HG03060 (cell line): ENCODE measurements at regions not wholly inside any gene's neighbourhood (a gene's known extent, or its start where the extent isn't known, plus 50 kb on each side); places are given as distances from the start of the nearest gene placed in this dataset.
"Not testable (repeated sequence)": the region's sequence is repeated elsewhere in the genome, so short reads cannot be mapped to it uniquely, and the experiment has no call there.

Experiments used
- ATAC-seq: cut with Tn5 transposase; IDR thresholded peaks from one replicate; pipeline ENCODE4 v1.9.1; 2021; ENCODE audit warnings: low read depth, moderate number of reproducible peaks; ENCODE audit not compliant: unreplicated experiment

DNA sequence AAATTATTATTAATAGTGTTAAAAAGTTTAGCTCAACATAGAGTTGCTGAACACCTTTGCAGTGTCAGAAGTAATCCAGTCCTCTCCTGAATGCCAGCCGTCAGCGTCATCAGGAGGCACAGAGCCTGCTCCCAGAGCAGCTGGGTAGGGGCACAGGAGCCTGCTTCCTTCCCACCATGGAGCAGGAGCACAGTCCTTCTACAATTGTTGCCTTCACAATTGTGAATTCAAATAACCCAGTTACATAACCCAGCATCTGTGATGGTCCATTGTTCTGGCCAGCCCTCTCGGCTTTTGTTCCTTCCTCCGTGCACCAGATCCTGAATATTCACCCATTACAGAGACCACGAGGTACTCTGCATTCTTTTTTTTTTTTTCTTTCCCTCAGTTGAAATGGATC lies 393.9 kb upstream of the MAF start:
- no peak for ATAC-seq

DNA sequence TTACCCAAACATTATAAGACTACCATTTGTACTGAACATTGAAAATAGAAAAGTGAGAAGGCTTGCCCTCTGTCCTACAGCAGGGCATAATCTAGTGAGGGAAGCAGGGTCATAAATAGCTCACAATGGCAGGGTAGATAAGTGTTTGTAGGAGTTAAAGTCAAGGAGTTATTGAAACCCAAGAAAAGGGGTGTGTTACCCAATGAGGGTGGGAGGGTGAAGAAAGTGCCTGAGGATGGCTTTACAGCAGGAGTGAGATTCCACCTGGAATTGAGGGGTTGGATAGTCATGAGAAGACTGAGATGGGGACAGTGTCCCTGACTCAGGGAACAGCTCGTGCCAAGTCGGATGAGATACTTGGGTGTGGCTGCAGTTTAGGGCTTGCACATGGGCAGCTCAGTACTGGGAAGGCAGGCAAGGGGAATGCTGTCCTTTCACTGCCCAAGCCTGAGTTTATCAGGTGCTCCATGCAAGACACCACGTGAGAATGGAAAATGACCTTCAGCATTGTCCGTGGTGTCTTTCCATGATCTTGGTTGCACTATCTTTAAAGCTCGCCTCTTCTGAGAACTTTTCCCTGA lies 393.2 kb upstream of the MAF start:
- ATAC-seq, result no peak

DNA sequence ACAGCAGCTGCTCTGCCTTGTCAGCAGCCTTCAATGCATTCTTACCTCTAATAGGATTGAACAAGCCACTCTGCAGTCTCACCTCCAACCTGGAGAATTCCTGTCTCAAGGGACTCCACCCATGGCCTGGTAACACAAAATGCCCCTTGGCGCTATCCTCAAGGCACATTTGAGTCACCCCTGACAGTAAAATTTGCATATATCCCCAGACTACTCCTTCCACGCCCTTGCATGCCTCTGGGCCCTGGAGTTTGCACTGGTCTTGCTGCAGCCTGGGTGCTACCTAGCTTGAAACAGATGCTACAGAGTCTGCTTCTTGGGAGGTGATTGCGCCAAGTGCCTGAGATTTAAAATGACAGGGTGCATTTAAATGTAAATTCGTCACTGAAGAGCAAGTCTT lies 391.4 kb upstream of the MAF start:
- ATAC-seq, result no peak

DNA sequence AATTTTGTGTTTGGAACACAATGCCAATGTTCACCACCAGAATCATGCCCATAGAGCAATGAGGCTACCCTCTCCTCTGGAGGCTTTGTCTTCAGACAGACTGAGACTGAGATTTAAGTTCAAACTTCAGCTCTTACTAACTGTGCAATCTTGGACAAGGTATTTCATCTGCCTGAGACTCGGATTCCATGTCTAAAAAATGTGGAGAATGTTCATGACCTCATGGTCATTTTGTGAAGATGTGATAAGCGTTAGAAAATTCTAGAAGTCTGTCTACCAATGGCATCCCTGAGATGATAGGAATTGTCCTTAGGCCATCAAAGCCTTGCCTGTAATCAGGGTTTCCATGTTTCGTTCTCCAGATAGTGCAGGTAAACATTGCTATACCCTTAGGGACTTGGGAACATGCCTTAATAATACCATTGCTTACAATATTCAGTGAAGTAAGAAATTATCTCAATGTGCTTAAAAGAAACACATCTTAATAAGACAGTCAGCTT lies 388.2 kb upstream of the MAF start:
- ATAC-seq, result no peak

DNA sequence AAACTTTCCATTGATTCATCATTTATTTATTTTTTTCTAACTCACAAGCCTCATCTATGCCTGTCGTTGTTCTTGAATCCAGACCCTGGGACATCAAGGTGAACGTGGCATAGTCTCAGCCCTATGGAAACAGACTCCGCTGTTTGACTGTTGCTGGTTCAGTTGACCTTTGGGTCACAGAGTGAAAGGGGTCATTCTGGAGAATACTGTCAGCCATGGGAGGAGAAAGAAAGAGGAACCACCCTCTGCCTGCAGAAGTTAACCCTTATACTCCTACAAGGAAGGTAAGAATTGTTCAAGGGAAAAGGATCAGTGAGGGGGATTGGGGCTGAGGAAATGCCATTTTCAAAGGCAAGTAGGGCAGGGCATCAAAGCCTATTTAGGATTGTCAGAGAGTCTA lies 387.6 kb upstream of the MAF start:
- no peak for ATAC-seq

DNA sequence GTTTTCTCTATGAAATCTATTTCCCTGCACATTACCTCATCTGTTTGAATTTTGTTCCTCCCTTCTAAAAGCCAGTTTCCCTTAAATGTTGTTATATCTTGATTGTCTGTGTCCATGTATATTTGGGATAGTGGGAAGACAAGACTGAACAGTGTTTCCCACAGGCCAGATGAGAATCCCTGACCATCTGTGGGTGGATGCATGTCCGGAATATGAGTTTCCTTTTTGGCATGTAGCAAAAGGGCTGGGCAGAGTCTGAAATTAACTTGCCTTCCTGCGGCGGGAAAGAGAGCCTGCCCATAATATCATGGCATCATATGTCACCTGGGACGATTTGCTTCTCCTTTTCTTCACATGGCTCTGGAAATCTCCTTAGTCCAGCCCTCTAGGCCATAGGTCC lies 385.8 kb upstream of the MAF start:
- ATAC-seq, result no peak

DNA sequence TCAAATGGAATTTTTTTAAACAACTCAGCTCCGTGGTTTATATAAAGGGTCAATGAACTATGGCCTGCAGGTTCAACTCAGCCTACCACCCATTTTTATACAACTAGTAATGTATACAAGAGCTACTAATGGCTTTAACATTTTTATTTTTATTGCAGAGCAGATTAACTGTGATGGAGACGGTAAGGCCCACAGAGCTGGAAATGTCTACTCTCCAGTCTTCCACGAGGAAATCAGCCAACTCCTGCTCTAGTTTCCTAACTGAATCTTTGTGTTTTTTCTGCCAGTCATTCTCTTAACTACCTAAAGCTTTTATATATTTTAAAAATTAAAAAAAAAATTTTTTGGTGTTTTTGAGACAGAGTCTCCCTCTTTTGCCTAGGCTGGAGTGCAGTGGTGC lies 385.1 kb upstream of the MAF start:
- ATAC-seq, result no peak

DNA sequence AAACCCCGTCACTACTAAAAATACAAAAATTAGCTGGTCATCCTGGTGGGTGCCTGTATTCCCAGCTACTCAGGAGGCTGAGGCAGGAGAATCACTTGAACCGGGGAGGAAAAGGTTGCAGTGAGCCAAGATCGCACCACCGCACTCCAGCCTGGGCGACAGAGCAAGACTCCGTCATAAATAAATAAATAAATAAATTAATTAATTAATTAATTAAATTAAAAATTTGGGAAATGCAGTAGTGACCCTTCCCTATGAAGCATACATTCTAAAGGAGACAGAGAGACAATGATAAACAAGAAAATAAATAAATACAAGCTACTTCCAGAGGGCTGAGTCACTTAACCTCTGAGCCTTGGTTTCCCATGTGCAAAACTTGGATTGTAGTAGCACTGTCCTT lies 383.6 kb upstream of the MAF start:
- not testable (repeated sequence) for ATAC-seq

DNA sequence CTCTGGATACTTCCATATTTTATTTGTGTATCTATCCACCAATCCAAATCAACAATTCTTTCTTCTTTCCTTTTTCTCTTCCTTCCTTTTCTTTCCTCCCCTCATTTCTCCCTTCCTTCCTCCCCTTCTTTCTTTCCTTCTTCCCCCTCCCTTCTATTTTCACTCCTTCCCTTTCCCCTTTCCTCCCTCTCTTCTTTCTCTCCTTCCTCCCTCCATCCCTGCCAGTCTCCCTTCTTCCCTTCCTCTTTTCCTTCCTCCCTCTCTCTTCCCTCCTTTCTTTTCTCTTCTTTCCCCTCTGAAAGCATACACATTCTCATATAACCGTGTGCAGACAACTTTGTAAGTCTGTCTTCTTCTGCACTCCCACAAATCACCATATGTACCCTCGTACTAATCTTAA lies 382.3 kb upstream of the MAF start:
- ATAC-seq, result no peak

DNA sequence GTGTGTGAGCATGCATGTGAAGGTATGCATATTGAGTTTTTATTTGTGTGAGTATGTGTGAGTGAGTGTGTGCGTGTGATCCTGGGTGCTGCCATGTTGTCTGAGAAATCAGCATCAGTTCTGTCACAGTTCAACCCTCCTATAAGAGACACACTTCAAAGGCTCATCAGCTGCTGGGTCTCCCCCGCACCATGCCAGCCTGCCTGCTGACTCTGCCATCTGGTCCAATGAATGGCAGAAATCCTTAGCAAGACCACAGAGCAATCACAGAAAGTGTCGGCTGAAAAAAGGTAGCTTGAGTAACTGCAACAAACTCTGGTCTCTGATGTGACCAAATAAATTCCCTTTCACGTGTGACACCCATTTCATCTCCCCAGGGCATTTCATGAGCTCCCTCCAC lies 381.8 kb upstream of the MAF start:
- ATAC-seq, result no peak

DNA sequence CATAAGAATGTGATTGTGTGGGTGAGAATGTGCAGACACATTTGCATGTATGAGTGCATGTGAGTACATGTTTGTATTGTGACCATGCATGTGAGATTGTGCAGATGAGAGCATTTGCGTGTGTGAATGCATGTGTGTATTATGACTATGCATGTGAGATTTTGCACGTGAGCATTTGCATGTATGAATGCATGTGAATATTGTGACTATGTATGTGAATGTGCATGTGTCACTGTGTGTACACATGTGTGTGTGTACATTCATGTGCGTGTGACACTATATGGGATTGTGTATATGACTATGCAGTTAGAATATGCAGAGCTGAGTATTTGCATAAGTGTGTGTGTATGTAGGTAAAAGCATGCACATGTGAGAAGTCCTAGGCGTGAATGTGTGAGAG lies 381.3 kb upstream of the MAF start:
- no peak for ATAC-seq

DNA sequence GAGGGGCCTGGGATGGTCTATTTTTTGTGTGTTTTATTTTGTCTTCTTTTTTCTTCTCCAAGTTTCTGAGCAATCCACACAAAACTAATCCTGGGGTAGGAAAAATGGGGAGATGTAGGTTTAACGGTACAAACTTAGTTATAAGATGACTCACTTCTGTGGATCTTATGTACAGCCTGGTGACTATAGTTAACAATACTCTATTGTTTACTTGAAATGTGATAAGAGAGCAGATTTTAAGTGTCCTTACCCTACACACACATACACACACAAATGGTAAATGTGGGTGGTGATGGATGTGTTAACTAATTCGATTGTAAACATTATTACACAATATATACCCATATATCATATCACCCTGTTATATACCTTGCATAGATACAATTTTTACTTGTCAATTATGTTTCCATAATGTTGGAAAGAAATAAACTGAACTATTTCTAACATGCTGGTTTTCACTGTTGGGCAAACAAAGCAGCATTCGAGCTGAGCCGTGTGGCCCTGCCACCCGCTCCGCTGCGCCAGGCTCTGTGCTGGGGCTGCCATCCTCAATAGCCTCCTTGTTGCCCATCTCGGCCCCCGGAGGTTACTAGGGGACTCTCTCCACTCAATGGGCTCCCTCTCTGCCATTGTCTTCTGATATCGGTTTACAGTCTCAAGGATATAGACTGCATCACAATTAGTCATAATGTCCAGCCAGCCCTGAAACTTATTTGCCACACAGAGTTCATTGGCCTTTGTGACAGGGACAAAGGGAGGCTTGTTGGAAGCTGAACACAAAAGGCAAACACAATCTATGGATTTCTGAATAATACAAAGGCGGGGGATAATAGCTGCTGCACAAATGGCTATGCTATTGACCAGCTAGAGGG lies 380.3 kb upstream of the MAF start:
- ATAC-seq, result no peak

DNA sequence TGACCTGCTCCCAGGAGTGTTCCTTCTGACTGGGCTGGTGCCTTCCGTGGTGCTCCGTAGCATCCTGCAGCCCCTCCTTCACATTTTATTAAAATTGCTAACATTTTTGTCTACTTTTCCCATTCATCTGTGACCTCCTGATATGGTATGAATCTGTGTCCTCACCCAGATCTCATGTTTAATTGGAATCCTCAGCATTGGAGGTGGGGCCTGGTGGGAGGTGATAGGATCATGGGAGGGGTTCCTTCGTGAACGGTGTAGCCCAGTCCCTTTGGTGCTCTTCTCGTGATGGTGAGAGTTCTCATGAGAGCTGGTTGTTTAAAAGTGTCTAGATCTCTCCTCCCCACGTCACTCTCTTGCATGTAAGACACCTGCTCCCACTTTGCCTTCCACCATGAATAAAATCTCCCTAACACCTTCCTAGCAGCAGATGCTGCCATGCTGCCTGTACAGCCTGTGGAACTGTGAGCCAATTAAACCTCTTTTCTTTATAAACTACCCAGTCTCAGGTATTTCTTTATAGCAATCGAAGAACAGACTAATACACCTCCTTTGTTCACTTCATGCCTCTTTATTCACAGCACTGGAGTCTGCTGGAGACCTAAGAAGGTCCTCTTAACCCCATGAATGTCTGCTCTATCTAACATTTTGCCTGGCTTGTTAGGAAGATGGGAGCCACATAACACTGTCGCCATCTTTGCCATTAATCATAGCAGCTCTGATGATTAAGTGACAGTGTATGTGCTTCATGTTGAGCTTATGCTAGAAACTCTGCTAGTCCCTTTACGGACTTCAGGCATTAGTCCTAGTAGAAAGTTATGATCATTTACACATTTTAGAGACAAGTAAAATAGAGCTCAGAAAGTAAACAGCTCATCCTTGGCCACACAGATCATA lies 377.7 kb upstream of the MAF start:
- no peak for ATAC-seq

DNA sequence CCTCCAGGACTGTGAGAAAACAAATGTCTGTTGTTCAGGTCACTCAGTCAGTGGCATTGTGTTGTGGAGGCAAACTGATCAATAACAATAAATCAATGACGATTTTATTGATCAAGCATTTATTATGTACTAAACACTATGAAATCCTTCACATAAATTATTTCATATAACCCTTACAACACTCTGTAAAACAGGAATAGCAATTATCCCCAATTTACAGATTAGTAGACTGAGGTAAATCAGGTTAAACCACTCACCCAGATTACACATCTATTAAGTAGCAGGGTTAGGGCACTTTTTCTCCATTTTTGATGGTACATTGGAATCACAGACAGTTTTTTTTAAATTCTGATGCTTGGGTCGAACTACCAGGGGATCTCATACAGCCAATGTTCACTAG lies 372.8 kb upstream of the MAF start:
- no peak for ATAC-seq

DNA sequence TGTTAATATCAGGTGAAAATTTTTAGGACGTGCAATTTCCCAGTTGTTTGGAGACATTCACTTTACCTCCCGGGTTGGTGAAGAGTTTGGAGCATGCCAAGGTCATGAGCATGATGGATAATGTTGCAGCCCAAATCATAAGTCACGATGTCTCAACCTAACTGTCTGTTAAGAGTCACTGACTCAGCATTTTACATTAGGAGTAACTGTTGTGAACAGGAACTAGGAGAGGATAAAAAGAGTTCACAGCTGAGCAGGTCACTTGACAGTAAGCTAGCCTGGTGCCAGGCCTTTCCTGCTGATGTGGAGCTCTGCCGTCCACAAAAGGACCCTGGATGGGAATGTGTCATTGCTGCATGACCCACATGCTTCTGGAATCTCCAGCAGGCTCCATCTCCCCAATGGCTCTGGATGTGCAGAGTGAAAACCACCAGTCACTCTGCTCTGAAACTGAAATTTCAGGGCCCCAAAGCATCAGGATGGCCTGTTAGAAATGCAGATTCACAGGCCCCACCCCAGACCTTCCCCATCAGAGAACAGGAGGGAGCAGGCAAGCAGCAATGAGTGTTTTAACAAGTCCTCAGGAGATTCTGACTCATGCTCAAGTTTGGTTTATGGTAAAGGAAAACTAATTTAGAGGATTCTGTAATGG lies 371.6 kb upstream of the MAF start:
- ATAC-seq, result no peak

DNA sequence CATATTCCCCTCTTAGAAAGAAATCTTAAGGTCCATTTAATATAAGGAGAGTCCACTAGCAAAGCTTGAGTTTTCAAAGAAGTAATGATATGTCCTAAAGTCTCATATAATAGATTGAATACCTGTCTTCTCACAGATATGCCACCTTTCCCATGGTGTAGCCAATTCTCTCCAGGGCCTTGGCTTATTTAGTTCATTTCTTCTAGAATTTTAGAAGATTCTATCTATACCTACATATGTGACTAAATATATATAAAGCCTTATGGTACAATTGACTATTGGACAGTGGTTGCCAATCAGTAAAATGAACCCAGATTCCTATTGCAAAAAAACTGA lies 370.7 kb upstream of the MAF start:
- no peak for ATAC-seq

DNA sequence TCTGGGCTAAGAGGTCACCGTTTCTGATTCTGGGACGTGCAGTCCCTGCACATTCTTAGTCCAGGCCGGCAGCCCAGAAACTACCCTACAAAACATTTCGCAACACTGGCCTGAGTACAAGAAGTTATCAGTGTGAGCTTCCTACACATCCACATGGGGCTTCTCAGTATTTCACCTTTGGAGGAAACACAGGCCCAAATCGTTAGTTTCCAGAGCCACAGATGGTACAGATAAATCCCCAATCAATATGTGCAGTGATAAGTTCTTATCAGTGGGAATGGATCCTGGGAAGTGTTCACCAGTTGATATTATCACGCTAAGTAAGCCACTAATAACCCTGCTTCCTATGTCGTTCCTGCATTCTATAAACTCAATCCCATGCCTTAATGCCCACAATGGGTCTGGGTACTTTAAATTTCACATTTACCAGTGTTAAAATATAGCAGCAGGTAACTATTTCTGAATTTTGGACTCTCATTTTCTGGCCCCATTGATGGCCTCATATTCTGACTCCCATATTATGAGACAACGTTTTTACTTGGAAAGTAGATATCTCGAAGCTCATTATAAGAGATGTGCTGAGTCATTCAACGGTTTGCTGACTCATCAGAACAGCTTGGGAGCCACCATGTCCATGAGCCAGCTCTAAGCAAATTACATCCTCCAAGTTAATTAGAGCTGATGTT lies 370.2 kb upstream of the MAF start:
- no peak for ATAC-seq

DNA sequence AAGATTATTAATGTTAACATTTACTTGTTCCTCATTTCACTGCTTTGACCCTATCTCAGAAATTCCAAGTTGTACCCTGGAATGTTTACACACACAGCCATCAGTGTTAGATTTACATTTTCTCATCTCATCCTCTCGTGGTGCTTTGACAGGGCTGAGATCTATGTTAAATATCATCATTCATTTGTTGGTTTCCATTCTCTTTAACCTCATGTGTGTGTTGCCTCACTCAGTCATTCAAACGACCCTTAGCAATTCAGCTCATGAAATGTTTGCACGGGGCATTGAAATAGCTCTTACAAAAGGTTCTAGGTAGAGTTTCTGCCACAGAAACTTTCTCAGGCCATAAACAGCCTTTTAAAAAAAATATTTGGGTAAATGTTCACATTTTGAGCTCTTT lies 369.6 kb upstream of the MAF start:
- ATAC-seq, result no peak

DNA sequence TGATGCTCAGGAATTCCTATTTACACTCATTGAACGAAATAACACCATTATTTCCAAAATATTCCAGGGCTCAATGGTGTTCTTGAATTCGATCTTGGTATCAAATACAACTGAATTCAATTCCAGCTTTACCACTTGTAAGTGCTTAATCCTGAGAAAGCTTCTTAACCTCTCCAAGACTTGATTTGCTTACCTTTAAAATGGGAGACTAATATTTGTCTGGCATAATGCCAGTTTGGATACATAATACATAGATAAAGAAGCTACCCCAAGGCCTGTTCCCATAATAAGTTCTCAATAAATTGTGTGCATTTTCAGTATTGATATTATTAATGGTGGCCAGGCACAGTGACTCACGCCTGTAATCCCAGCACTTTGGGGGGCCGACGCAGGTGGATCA lies 368.9 kb upstream of the MAF start:
- ATAC-seq, result no peak

DNA sequence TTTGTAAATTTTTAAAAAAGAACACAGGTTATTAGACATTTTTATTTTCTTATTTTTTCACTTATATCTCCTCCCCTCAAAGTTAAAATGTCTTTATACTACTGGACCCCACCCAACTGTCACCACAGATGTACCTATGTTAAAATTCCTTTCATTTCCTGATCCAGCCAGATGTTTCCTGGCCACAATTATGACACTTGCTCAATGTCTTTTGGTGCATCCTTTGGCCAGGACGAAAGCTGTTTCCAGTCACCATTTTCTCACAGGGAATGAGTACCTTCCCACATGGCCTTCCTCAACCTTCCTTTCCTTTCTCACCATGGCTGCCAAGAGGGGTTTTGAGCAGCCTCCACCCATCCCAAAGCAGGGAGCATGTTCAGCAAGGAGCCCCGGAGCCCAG lies 365.7 kb upstream of the MAF start:
- ATAC-seq, result no peak
